IMR-90 (cell line): ENCODE measurements at regions not wholly inside any gene's neighbourhood (a gene's known extent, or its start where the extent isn't known, plus 50 kb on each side); places are given as distances from the start of the nearest gene placed in this dataset.

Source experiments
- ATAC-seq: fragments of 200-7000 bp; cut with Tn5 transposase; 2 replicates; pipeline ENCODE4 v1.9.1; 2020; ENCODE audit warnings: low read depth, mild to moderate bottlenecking, moderate library complexity
- BruUV-seq: library from RNA; stranded (reverse); fragments of 400-500 nt; replicated peaks from 2 replicates; lab custom pipeline; 2021; lab: Mats Ljungman, UMichigan
- CTCF ChIA-PET: fragments of 300-600 bp; formaldehyde crosslinking; extraction: SDS; loops from one replicate; lab custom pipeline; 2021; ENCODE audit warnings: antibody characterized with exemption; lab: Yijun Ruan, JAX
- POLR2A ChIA-PET: fragments of 300-600 bp; sonication (Branson Sonifier 250); formaldehyde crosslinking; loops from one replicate; lab custom pipeline; 2022; ENCODE audit warnings: antibody characterized with exemption; ENCODE audit not compliant: unreplicated experiment; lab: Charles Lee
- DNase-seq: peaks from one replicate; pipeline ENCODE4 v3.0.0; 2013
- H2AFZ ChIP-seq: replicated peaks from 2 replicates; pipeline ENCODE3; 2013; ENCODE audit warnings: low read length, mild to moderate bottlenecking; ENCODE audit not compliant: poor library complexity
- H2AK5ac ChIP-seq: 2 replicates; pipeline ENCODE4 v1.6.1; 2013; ENCODE audit warnings: low read depth, low read length, inconsistent platforms
- H2AK9ac ChIP-seq: replicated peaks from 2 replicates; pipeline ENCODE3; 2013; ENCODE audit warnings: mild to moderate bottlenecking, low read depth, low read length, moderate library complexity; ENCODE audit not compliant: poor library complexity
- H2BK120ac ChIP-seq: 2 replicates; pipeline ENCODE4 v1.6.1; 2013; ENCODE audit warnings: low read depth, low read length, inconsistent platforms
- H2BK15ac ChIP-seq: 3 replicates; pipeline ENCODE4 v1.6.1; 2013; ENCODE audit warnings: low read depth, low read length, inconsistent platforms
- H2BK20ac ChIP-seq: 2 replicates; pipeline ENCODE4 v1.6.1; 2013; ENCODE audit warnings: low read depth, mild to moderate bottlenecking, inconsistent platforms, low read length, moderate library complexity
- H2BK5ac ChIP-seq: 2 replicates; pipeline ENCODE4 v1.6.1; 2013; ENCODE audit warnings: mild to moderate bottlenecking, low read depth, low read length, inconsistent platforms; ENCODE audit not compliant: poor library complexity, severe bottlenecking
- H3K14ac ChIP-seq: replicated peaks from 2 replicates; pipeline ENCODE4 v1.6.1; 2013; ENCODE audit warnings: low read depth, low read length, inconsistent platforms
- H3K18ac ChIP-seq: 2 replicates; pipeline ENCODE4 v1.6.1; 2013; ENCODE audit warnings: low read depth, low read length, control low read depth
- H3K23ac ChIP-seq: 2 replicates; pipeline ENCODE4 v1.6.1; 2013; ENCODE audit warnings: low read depth, low read length, inconsistent platforms
- H3K27ac ChIP-seq: 2 replicates; pipeline ENCODE4 v1.5.1; 2013; ENCODE audit warnings: mild to moderate bottlenecking, control low read depth, low read length; ENCODE audit not compliant: insufficient read depth
- H3K27me3 ChIP-seq: 2 replicates; pipeline ENCODE4 v1.6.1; 2013; ENCODE audit warnings: low read length; ENCODE audit not compliant: control insufficient read depth, insufficient read depth
- H3K36me3 ChIP-seq: 2 replicates; pipeline ENCODE4 v1.6.1; 2013; ENCODE audit warnings: low read length, mixed read lengths; ENCODE audit not compliant: control insufficient read depth, insufficient read depth
- H3K4ac ChIP-seq: 2 replicates; pipeline ENCODE4 v1.6.1; 2013; ENCODE audit warnings: low read depth, low read length, inconsistent platforms
- H3K4me1 ChIP-seq: 2 replicates; pipeline ENCODE4 v1.6.1; 2013; ENCODE audit warnings: low read length, mixed read lengths; ENCODE audit not compliant: control insufficient read depth, insufficient read depth
- H3K4me2 ChIP-seq: 2 replicates; pipeline ENCODE4 v1.6.1; 2013; ENCODE audit warnings: low read depth, mild to moderate bottlenecking, control low read depth, low read length, moderate library complexity
- H3K4me3 ChIP-seq: 2 replicates; pipeline ENCODE4 v1.5.1; 2013; ENCODE audit warnings: low read depth, mild to moderate bottlenecking, control low read depth, low read length, moderate library complexity; ENCODE audit not compliant: insufficient read depth
- H3K56ac ChIP-seq: 2 replicates; pipeline ENCODE4 v1.6.1; 2013; ENCODE audit warnings: low read length, inconsistent platforms; ENCODE audit not compliant: insufficient read depth; ENCODE audit errors: extremely low read depth
- H3K79me1 ChIP-seq, 2 experiments: 2 replicates each; pipeline ENCODE4 v1.6.1; 2013; ENCODE audit warnings: low read length in 2 of 2, inconsistent platforms in 1 of 2, low read depth in 1 of 2
- H3K9ac ChIP-seq: 2 replicates; pipeline ENCODE4 v1.6.1; 2013; ENCODE audit warnings: low read depth, low read length, control low read depth
- H3K9me1 ChIP-seq: 2 replicates; pipeline ENCODE4 v1.6.1; 2013; ENCODE audit warnings: low read length, inconsistent platforms; ENCODE audit not compliant: insufficient read depth
- H3K9me3 ChIP-seq: 2 replicates; pipeline ENCODE4 v1.6.1; 2013; ENCODE audit warnings: low read length; ENCODE audit not compliant: control insufficient read depth, insufficient read depth
- H4K20me1 ChIP-seq: 2 replicates; pipeline ENCODE4 v1.6.1; 2013; ENCODE audit warnings: low read length, inconsistent platforms; ENCODE audit not compliant: insufficient read depth
- H4K5ac ChIP-seq: 2 replicates; pipeline ENCODE4 v1.6.1; 2013; ENCODE audit warnings: mild to moderate bottlenecking, low read depth, low read length, control low read depth
- H4K8ac ChIP-seq, 2 experiments: 2 replicates each; pipeline ENCODE4 v1.6.1; 2013; ENCODE audit warnings: low read depth in 2 of 2, low read length in 2 of 2, control low read depth in 1 of 2, inconsistent platforms in 1 of 2
- H4K91ac ChIP-seq: 2 replicates; pipeline ENCODE4 v1.6.1; 2013; ENCODE audit warnings: low read depth, low read length, inconsistent platforms; ENCODE audit not compliant: insufficient read depth
- CHD1 ChIP-seq: IDR thresholded peaks from 2 replicates; pipeline ENCODE4 v1.6.1; 2012; ENCODE audit warnings: low read depth, low read length, improper control_type of control experiment
- MAFK ChIP-seq: IDR thresholded peaks from 2 replicates; pipeline ENCODE4 v1.6.1; 2012; ENCODE audit warnings: low read depth, low read length, improper control_type of control experiment
- MAZ ChIP-seq: IDR thresholded peaks from 2 replicates; pipeline ENCODE4 v1.6.1; 2012; ENCODE audit warnings: low read depth, mild to moderate bottlenecking, low read length, improper control_type of control experiment, moderate library complexity, borderline replicate concordance
- POLR2A ChIP-seq: IDR thresholded peaks from 2 replicates; pipeline ENCODE4 v1.6.1; 2012; ENCODE audit warnings: mild to moderate bottlenecking, low read depth, low read length
- RAD21 ChIP-seq: IDR thresholded peaks from 2 replicates; pipeline ENCODE4 v1.6.1; 2012; ENCODE audit warnings: low read length, improper control_type of control experiment
- RFX5 ChIP-seq: IDR thresholded peaks from 2 replicates; pipeline ENCODE4 v1.8.0; 2012; ENCODE audit warnings: low read depth, mild to moderate bottlenecking, low read length, moderate library complexity
- SMC3 ChIP-seq: fragments of 150-350 bp; IDR thresholded peaks from 2 replicates; pipeline ENCODE4 v1.6.1; 2016; ENCODE audit warnings: low read depth, mild to moderate bottlenecking, antibody characterized with exemption, low read length, moderate library complexity
- WGBS, 2 experiments: methylation state at CpG; one replicate each; pipeline versions ENCODE4 v1.1.5 to v1.1.7; 2013; ENCODE audit warnings: missing lambda C conversion rate in 2 of 2; ENCODE audit not compliant: insufficient read length in 1 of 2; ENCODE audit errors: extremely low coverage in 2 of 2; 5-methylcytosine and 5-hydroxymethylcytosine counted together
- dilution Hi-C: fragments of 300-500 bp; cut with HindIII; formaldehyde crosslinking; loops from one replicate; pipeline ENCODE4 v1.14.3; 2018; ENCODE audit warnings: low sequenced_read_pairs; ENCODE audit not compliant: unreplicated experiment
- in situ Hi-C: fragments of 300-500 bp; cut with MboI; formaldehyde crosslinking; loops from 3 replicates; pipeline ENCODE4 v1.14.3; 2019; ENCODE audit warnings: low sequenced_read_pairs, inconsistent platforms, mixed read lengths
- intact Hi-C: fragments of 100-400 bp; cut with micrococcal nuclease; formaldehyde crosslinking; loops from 2 replicates; pipeline ENCODE4 v1.10.0; 2022
- TF ChIP-seq, protein P1 (sequence below): conservative IDR thresholded peaks from 2 replicates; pipeline ENCODE4 v1.5.1; 2012; ENCODE audit warnings: mild to moderate bottlenecking, low read depth, low read length, improper control_type of control experiment

GRCh38 chr3:6697285-6697684, 163.6 kb upstream of the GRM7 start:
- Histone ChIP-seq H3K18ac (no peak overlapping the region), H3K79me1 (no peaks in the 10 kb centered on the region), H2AK9ac (no peak overlapping the region), H3K27ac (no peak overlapping the region), H3K56ac (no peak overlapping the region), H3K27me3 (no peaks in the 10 kb centered on the region), H2BK5ac (no peak overlapping the region), H4K5ac (no peak overlapping the region), H2BK20ac (no peak overlapping the region), H3K4me2 (no peak overlapping the region), H2BK120ac (no peak overlapping the region), H3K9ac (no peak overlapping the region), H3K23ac (no peak overlapping the region), H4K20me1 (no peaks in the 10 kb centered on the region), H4K91ac (no peak overlapping the region), H3K4ac (no peak overlapping the region), H3K9me1 (no peaks in the 10 kb centered on the region), H2AK5ac (no peak overlapping the region), H4K8ac (no peak overlapping the region), H3K14ac (no peak overlapping the region), H2AFZ (no peak overlapping the region), H3K4me3 (no peak overlapping the region), H3K4me1 (no peaks in the 10 kb centered on the region), H3K36me3 (no peaks in the 10 kb centered on the region), H3K9me3 (peaks cover 4% of the 10 kb centered on the region; the same call in 1 of the 2 replicates), H2BK15ac (no peak overlapping the region)
- TF ChIP-seq, protein P1, sequence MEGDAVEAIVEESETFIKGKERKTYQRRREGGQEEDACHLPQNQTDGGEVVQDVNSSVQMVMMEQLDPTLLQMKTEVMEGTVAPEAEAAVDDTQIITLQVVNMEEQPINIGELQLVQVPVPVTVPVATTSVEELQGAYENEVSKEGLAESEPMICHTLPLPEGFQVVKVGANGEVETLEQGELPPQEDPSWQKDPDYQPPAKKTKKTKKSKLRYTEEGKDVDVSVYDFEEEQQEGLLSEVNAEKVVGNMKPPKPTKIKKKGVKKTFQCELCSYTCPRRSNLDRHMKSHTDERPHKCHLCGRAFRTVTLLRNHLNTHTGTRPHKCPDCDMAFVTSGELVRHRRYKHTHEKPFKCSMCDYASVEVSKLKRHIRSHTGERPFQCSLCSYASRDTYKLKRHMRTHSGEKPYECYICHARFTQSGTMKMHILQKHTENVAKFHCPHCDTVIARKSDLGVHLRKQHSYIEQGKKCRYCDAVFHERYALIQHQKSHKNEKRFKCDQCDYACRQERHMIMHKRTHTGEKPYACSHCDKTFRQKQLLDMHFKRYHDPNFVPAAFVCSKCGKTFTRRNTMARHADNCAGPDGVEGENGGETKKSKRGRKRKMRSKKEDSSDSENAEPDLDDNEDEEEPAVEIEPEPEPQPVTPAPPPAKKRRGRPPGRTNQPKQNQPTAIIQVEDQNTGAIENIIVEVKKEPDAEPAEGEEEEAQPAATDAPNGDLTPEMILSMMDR: no peak
- TF ChIP-seq SMC3 (no peak), CHD1 (no peak), MAFK (no peak), RAD21 (no peak), RFX5 (no peak), MAZ (no peak), POLR2A (no peak)
- in situ Hi-C loops (no loop called here), intact Hi-C loops (no loop called here), dilution Hi-C loops (no loop called here)
- ATAC-seq (no peak), DNase-seq (no peak)
- ChIA-PET CTCF (no interaction called here), POLR2A (no interaction called here)
- BruUV-seq: no TSS peak
- WGBS, 2 experiments: no CpG with 5 or more reads among the region's 3 CpGs
